ENCODE measurements at regions not wholly inside any gene's neighbourhood (a gene's known extent, or its start where the extent isn't known, plus 50 kb on each side); places are given as distances from the start of the nearest gene placed in this dataset.

DNA sequence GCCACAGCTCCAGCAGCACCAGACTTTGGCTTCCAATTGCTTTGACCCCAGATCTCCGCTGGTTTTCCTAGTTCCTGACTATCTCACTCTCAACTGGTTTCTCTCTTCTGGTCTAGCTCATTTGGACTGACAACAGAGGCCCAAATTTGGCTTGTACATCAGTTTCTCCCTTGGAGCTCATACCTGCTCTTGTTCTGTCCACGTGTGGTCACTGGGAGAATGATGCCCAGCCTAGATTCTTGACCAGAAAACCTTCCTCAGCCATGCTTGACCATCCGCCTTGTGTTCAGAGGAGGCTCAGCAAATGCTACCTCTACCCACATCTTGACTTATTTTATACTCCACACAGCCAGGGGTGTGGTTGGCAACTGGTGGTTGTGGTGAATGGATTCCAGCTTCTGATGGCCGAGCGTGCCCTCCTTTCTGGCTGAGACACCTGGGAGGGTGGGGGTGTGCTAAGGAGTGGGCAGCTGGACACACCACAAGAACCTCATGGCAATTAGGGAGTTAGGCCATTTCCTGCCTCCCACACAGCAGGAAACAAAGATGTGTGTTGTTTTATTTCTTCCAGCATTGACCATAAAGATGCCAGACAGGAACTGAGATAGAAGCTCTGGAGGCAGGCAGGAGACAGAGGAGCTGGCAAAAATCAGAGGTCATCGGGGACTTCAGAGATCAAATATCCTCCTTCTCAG, 93.8 kb upstream of the FAM20A start:
- Histone ChIP-seq H3K27ac (no peak overlapping the region), H3K4me3 (no peak overlapping the region), H3K4me1 (no peaks in the 10 kb centered on the region), H3K27me3 (ENCODE audit: insufficient read depth in 3 of 3, low read length in 2 of 3) (no peaks in the 10 kb centered on the region), H3K36me3 (ENCODE audit: insufficient read depth in 1 of 2, low read depth in 1 of 2) (no peaks in the 10 kb centered on the region), H3K9me3 (no peaks in the 10 kb centered on the region)
- DNase-seq, result no peak
- intact Hi-C loops (cut with DNase I), result no loop called here
- TF ChIP-seq CTCF (IDR thresholded peaks at IDR 0.05), result no peak
- no peak for ATAC-seq
- WGBS, 3 donors, result 47 to 62% (median 56%) methylated on average over 6 of the region's 6 CpGs

- ATAC-seq, result no peak
- TF ChIP-seq CTCF (IDR thresholded peaks at IDR 0.05), result no peak
- intact Hi-C loops (cut with DNase I), result no loop called here
- Histone ChIP-seq H3K4me1 (no peaks in the 10 kb centered on the region), H3K27me3 (ENCODE audit: insufficient read depth in 3 of 3, low read length in 2 of 3) (no peaks in the 10 kb centered on the region), H3K36me3 (ENCODE audit: insufficient read depth in 1 of 2, low read depth in 1 of 2) (no peaks in the 10 kb centered on the region), H3K4me3 (no peak overlapping the region), H3K27ac (no peak overlapping the region), H3K9me3 (no peaks in the 10 kb centered on the region)
- no peak for DNase-seq
- WGBS, 3 donors, result 87 to 91% (median 90%) methylated on average over 8 of the region's 8 CpGs
Measured at GRCh38 chr17:68693896-68694295, 92.7 kb upstream of the FAM20A start.

- intact Hi-C loops (cut with DNase I), result no loop called here
- Histone ChIP-seq H3K9me3 (no peaks in the 10 kb centered on the region), H3K36me3 (ENCODE audit: insufficient read depth in 1 of 2, low read depth in 1 of 2) (no peaks in the 10 kb centered on the region), H3K27ac (no peak overlapping the region), H3K4me1 (no peaks in the 10 kb centered on the region), H3K27me3 (ENCODE audit: insufficient read depth in 3 of 3, low read length in 2 of 3) (no peaks in the 10 kb centered on the region), H3K4me3 (no peak overlapping the region)
- TF ChIP-seq CTCF (IDR thresholded peaks at IDR 0.05), result no peak
- ATAC-seq (no peak), DNase-seq (no peak)
- 41 to 52% (median 52%) methylated on average over 1 of the region's 1 CpG for WGBS, 3 donors
Measured at GRCh38 chr17:68693466-68693865, 92.3 kb upstream of the FAM20A start.

GRCh38 chr17:68686108-68686988, 85.2 kb upstream of the FAM20A start:
- intact Hi-C loops (cut with DNase I), result no loop called here
- TF ChIP-seq CTCF (IDR thresholded peaks at IDR 0.05), result no peak

More at GRCh38 chr17:68686108-68686988, 85.2 kb upstream of the FAM20A start:
- Histone ChIP-seq H3K4me1 (no peaks in the 10 kb centered on the region), H3K4me3 (no peak overlapping the region), H3K9me3 (no peaks in the 10 kb centered on the region), H3K36me3 (ENCODE audit: insufficient read depth in 1 of 2, low read depth in 1 of 2) (no peaks in the 10 kb centered on the region), H3K27ac (no peak overlapping the region), H3K27me3 (ENCODE audit: insufficient read depth in 3 of 3, low read length in 2 of 3) (peaks cover 0 to 4% (median 0%) of the 10 kb centered on the region in 3 donors)
- 90 to 92% (median 91%) methylated on average over 10 of the region's 10 CpGs for WGBS, 3 donors
- no peak for ATAC-seq
- DNase-seq, result no peak
